Keratinocyte (primary cell): ENCODE measurements at regions not wholly inside any gene's neighbourhood (a gene's known extent, or its start where the extent isn't known, plus 50 kb on each side); places are given as distances from the start of the nearest gene placed in this dataset.
"Not testable (repeated sequence)": the region's sequence is repeated elsewhere in the genome, so short reads cannot be mapped to it uniquely, and the experiment has no call there.

Source experiments
- DNase-seq: peaks from one replicate; pipeline ENCODE4 v3.0.0-alpha.2; 2011; ENCODE audit warnings: low read depth, missing footprints, low spot score
- FAIRE-seq: peaks from 2 replicates; lab custom pipeline; 2011; peaks lifted over from hg19 to GRCh38; lab: Jason Lieb, UNC
- H2AFZ ChIP-seq: 2 replicates; pipeline ENCODE4 v1.6.0; 2012; ENCODE audit warnings: low read length, control low read depth, inconsistent platforms; ENCODE audit not compliant: control insufficient read depth
- H3K27ac ChIP-seq: 2 replicates; pipeline ENCODE4 v1.5.1; 2011; ENCODE audit warnings: low read length; ENCODE audit not compliant: control insufficient read depth, insufficient read depth
- H3K27me3 ChIP-seq: 3 replicates; pipeline ENCODE4 v1.6.0; 2011; ENCODE audit warnings: low read length; ENCODE audit not compliant: control insufficient read depth, insufficient read depth; ENCODE audit errors: extremely low read depth
- H3K36me3 ChIP-seq, 2 experiments: 2 replicates in 1 of 2; 3 replicates in 1 of 2; pipeline ENCODE4 v1.5.1; 2011; ENCODE audit warnings: low read length in 2 of 2, mild to moderate bottlenecking in 1 of 2; ENCODE audit not compliant: control insufficient read depth in 2 of 2, insufficient read depth in 2 of 2; ENCODE audit errors: extremely low read depth in 1 of 2
- H3K4me1 ChIP-seq: 3 replicates; pipeline ENCODE4 v1.5.1; 2011; ENCODE audit warnings: low read length; ENCODE audit not compliant: control insufficient read depth, insufficient read depth; ENCODE audit errors: extremely low read depth
- H3K4me2 ChIP-seq: 3 replicates; pipeline ENCODE4 v1.6.0; 2011; ENCODE audit warnings: low read depth, low read length; ENCODE audit not compliant: control insufficient read depth, insufficient read depth; ENCODE audit errors: extremely low read depth
- H3K4me3 ChIP-seq, 3 experiments: fragments of 200-600 bp in 1 of 3; sonication (generic) in 1 of 3; 2 replicates in 2 of 3; 3 replicates in 1 of 3; pipeline ENCODE4 v1.5.1; 2011 to 2016; ENCODE audit warnings: low read length in 3 of 3, mild to moderate bottlenecking in 3 of 3, control low read depth in 2 of 3, inconsistent platforms in 1 of 3, low read depth in 1 of 3, mixed read lengths in 1 of 3, mixed run types in 1 of 3, moderate library complexity in 1 of 3; ENCODE audit not compliant: control insufficient read depth in 2 of 3, insufficient read depth in 2 of 3; ENCODE audit errors: extremely low read depth in 1 of 3
- H3K79me2 ChIP-seq: 2 replicates; pipeline ENCODE4 v1.6.0; 2012; ENCODE audit warnings: low read length; ENCODE audit not compliant: control insufficient read depth, insufficient read depth
- H3K9ac ChIP-seq: 3 replicates; pipeline ENCODE4 v1.6.0; 2011; ENCODE audit warnings: low read length; ENCODE audit not compliant: control insufficient read depth, insufficient read depth; ENCODE audit errors: extremely low read depth
- H3K9me1 ChIP-seq: 3 replicates; pipeline ENCODE4 v1.6.0; 2011; ENCODE audit warnings: low read length; ENCODE audit not compliant: control insufficient read depth, insufficient read depth; ENCODE audit errors: extremely low read depth
- H3K9me3 ChIP-seq: 2 replicates; pipeline ENCODE4 v1.5.1; 2012; ENCODE audit warnings: low read depth, low read length; ENCODE audit not compliant: control insufficient read depth
- H4K20me1 ChIP-seq: 3 replicates; pipeline ENCODE4 v1.6.0; 2011; ENCODE audit warnings: low read length; ENCODE audit not compliant: control insufficient read depth, insufficient read depth; ENCODE audit errors: extremely low read depth
- EZH2 ChIP-seq: IDR thresholded peaks from one replicate; pipeline ENCODE4 v1.6.1; 2012; ENCODE audit warnings: inconsistent platforms, mild to moderate bottlenecking, low read length, moderate library complexity
- dilution Hi-C: fragments of 300-500 bp; cut with MboI; formaldehyde crosslinking; loops from one replicate; pipeline ENCODE4 v1.7.0; 2020; ENCODE audit warnings: low sequenced_read_pairs; ENCODE audit not compliant: extremely low pct_ligation_motif_present
- TF ChIP-seq, protein P1 (sequence below), 3 experiments: IDR thresholded peaks in 1 of 3; conservative IDR thresholded peaks in 1 of 3; optimal IDR thresholded peaks in 1 of 3; 2 replicates in 2 of 3; 3 replicates in 1 of 3; pipeline versions ENCODE3 to v1.5.1; 2011; ENCODE audit warnings: low read length in 3 of 3, mild to moderate bottlenecking in 3 of 3, moderate library complexity in 2 of 3, control low read depth in 1 of 3, inconsistent platforms in 1 of 3; ENCODE audit not compliant: insufficient read depth in 2 of 3; ENCODE audit errors: extremely low read depth in 1 of 3

DNA sequence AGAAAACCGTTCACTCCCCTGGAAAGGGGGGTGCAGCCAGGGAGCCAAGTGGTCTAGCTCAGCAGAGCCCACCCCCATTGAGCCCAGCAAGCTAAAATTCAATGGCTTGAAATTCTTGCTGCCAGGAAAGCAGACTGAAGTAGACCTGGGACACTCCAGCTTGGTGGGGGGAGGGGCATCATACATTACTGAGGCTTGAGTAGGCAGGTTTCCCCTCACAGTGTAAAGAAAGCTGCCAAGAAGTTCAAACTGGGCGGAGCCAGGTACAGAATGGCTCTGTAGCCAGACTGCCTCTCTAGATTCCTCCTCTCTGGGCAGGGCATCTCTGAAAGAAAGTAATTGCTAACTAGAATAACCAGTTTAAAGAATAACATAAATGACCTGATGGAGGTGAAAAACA lies 372.3 kb upstream of the F9 start:
- dilution Hi-C loops = no loop called here
- FAIRE-seq (no peak), DNase-seq (no peak)
- Histone ChIP-seq H3K27ac (no peak overlapping the region), H3K27me3 (no peaks in the 10 kb centered on the region), H4K20me1 (no peaks in the 10 kb centered on the region), H3K9me1 (no peaks in the 10 kb centered on the region), H2AFZ (no peak overlapping the region), H3K9ac (no peak overlapping the region), H3K79me2 (no peaks in the 10 kb centered on the region), H3K36me3 (no peaks in the 10 kb centered on the region), H3K4me3 (no peak overlapping the region), H3K4me1 (no peaks in the 10 kb centered on the region), H3K9me3 (no peaks in the 10 kb centered on the region), H3K4me2 (no peak overlapping the region)
- TF ChIP-seq, protein P1, sequence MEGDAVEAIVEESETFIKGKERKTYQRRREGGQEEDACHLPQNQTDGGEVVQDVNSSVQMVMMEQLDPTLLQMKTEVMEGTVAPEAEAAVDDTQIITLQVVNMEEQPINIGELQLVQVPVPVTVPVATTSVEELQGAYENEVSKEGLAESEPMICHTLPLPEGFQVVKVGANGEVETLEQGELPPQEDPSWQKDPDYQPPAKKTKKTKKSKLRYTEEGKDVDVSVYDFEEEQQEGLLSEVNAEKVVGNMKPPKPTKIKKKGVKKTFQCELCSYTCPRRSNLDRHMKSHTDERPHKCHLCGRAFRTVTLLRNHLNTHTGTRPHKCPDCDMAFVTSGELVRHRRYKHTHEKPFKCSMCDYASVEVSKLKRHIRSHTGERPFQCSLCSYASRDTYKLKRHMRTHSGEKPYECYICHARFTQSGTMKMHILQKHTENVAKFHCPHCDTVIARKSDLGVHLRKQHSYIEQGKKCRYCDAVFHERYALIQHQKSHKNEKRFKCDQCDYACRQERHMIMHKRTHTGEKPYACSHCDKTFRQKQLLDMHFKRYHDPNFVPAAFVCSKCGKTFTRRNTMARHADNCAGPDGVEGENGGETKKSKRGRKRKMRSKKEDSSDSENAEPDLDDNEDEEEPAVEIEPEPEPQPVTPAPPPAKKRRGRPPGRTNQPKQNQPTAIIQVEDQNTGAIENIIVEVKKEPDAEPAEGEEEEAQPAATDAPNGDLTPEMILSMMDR (optimal IDR thresholded peaks at IDR 0.05 in 1 of 3, IDR thresholded peaks at IDR 0.05 in 1 of 3, conservative IDR thresholded peaks at IDR 0.05 in 1 of 3; ENCODE audit: extremely low read depth in 1 of 3, insufficient read depth in 2 of 3, low read length in 3 of 3) = no peak
- no peak for TF ChIP-seq EZH2

DNA sequence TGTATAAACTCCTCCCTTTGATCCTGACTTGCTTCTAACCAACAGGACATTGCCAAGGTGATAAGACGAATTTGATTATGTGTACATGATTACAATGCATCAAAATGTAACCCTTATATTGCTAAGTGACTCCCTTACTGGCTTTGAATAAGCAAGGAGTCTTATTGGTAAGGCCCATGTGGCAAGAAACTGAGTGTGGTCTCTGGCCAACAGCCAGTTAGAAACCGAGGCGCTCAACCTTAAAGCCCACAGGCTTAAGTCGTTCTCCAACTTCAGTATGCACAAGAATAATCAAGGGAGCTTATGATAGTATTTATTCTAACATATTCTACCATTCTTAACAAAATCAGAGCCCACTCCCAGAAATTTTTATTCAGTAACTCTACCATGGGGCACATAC lies 374.2 kb upstream of the F9 start:
- Histone ChIP-seq H3K79me2 (no peaks in the 10 kb centered on the region), H3K9me3 (no peaks in the 10 kb centered on the region), H3K4me2 (no peak overlapping the region), H3K9me1 (no peaks in the 10 kb centered on the region), H3K27ac (no peak overlapping the region), H3K4me3 (no peak overlapping the region), H2AFZ (no peak overlapping the region), H3K36me3 (no peaks in the 10 kb centered on the region), H3K27me3 (no peaks in the 10 kb centered on the region), H3K4me1 (no peaks in the 10 kb centered on the region), H4K20me1 (no peaks in the 10 kb centered on the region), H3K9ac (no peak overlapping the region)
- dilution Hi-C loops = no loop called here
- no peak for FAIRE-seq
- TF ChIP-seq EZH2 = no peak
- TF ChIP-seq, protein P1 (optimal IDR thresholded peaks at IDR 0.05 in 1 of 3, IDR thresholded peaks at IDR 0.05 in 1 of 3, conservative IDR thresholded peaks at IDR 0.05 in 1 of 3; ENCODE audit: extremely low read depth in 1 of 3, insufficient read depth in 2 of 3, low read length in 3 of 3) = no peak
- DNase-seq = no peak

DNA sequence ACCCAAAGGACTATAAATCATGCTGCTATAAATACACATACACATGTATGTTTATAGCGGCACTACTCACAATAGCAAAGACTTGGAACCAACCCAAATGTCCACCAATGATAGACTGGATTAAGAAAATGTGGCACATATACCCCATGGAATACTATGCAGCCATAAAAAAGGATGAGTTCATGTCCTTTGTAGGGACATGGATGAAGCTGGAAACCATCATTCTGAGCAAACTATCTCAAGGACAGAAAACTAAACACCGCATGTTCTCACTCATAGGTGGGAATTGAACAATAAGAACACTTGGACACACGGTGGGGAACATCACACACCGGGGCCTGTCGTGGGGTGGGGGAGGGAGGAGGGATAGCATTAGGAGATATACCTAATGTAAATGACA lies 383.9 kb upstream of the F9 start:
- dilution Hi-C loops = not testable (repeated sequence)

More for the DNA sequence above, 383.9 kb upstream of the F9 start:
- DNase-seq, H3K9me3 ChIP-seq, H3K36me3 ChIP-seq, H2AFZ ChIP-seq, H3K9me1 ChIP-seq, H3K4me3 ChIP-seq, H3K79me2 ChIP-seq, H3K9ac ChIP-seq, H3K27me3 ChIP-seq, FAIRE-seq, H3K4me2 ChIP-seq, H3K27ac ChIP-seq, H3K4me1 ChIP-seq, H4K20me1 ChIP-seq: not testable (repeated sequence)
